Aorta (tissue), 5 donors: ENCODE measurements at regions not wholly inside any gene's neighbourhood (a gene's known extent, or its start where the extent isn't known, plus 50 kb on each side); places are given as distances from the start of the nearest gene placed in this dataset.
"Not testable (repeated sequence)": the region's sequence is repeated elsewhere in the genome, so short reads cannot be mapped to it uniquely, and the experiment has no call there.

Experiments used
- ATAC-seq: fragments of 200-7000 bp; cut with Tn5 transposase; one replicate; pipeline ENCODE4 v1.9.1; 2022; ENCODE audit warnings: moderate library complexity; ENCODE audit not compliant: low FRiP score
- DNase-seq, 2 donors: peaks; one replicate each; pipeline ENCODE4 v3.0.0-alpha.2; 2020
- H3K27ac ChIP-seq, 2 donors: one replicate each; pipeline ENCODE4 v1.5.1; 2013; ENCODE audit warnings: low read length in 2 of 2, mild to moderate bottlenecking in 2 of 2, moderate library complexity in 2 of 2, control low read depth in 1 of 2, inconsistent platforms in 1 of 2, low read depth in 1 of 2
- H3K27me3 ChIP-seq, 2 donors: one replicate each; pipeline ENCODE4 v1.6.1; 2013; ENCODE audit warnings: control low read depth in 1 of 2, low read length in 1 of 2, mild to moderate bottlenecking in 1 of 2, moderate library complexity in 1 of 2; ENCODE audit not compliant: insufficient read depth in 2 of 2, control insufficient read depth in 1 of 2
- H3K36me3 ChIP-seq, 2 donors: one replicate each; pipeline ENCODE4 v1.6.1; 2013; ENCODE audit warnings: control low read depth in 1 of 2, low read length in 1 of 2, mild to moderate bottlenecking in 1 of 2; ENCODE audit not compliant: insufficient read depth in 2 of 2, control insufficient read depth in 1 of 2
- H3K4me1 ChIP-seq, 2 donors: one replicate each; pipeline ENCODE4 v1.6.1; 2013; ENCODE audit warnings: low read length in 2 of 2, control low read depth in 1 of 2, mild to moderate bottlenecking in 1 of 2, moderate library complexity in 1 of 2; ENCODE audit not compliant: insufficient read depth in 2 of 2, control insufficient read depth in 1 of 2
- H3K4me3 ChIP-seq, 2 donors: one replicate each; pipeline ENCODE4 v1.5.1; 2013; ENCODE audit warnings: low read length in 2 of 2, control low read depth in 1 of 2, mild to moderate bottlenecking in 1 of 2
- H3K9me3 ChIP-seq: one replicate; pipeline ENCODE4 v1.6.1; 2013; ENCODE audit warnings: mild to moderate bottlenecking, low read length; ENCODE audit not compliant: control insufficient read depth
- WGBS, 2 donors: extraction: QIAGEN DNeasy Blood & Tissue Kit; methylation state at CpG; one replicate each; pipeline ENCODE4 v1.1.7; 2013; 5-methylcytosine and 5-hydroxymethylcytosine counted together
- intact Hi-C, 2 donors: fragments of 100-400 bp; cut with DNase I; formaldehyde crosslinking; loops; one replicate each; pipeline versions ENCODE4 v1.14.2 to v1.15.0; 2022
- donor health status: healthy with polysubstance abuse.
- donor health status: Bipolar disorder and iron deficiency.
- donor health status: DM: no; HTN: no; CAD: no.
- donor health status: DM: no; HTN: no; CAD: no.
- donor health status: DM: yes; HTN: yes; CAD: no.

- intact Hi-C loops: no loop called here
- DNase-seq (no peak), ATAC-seq (no peak)
- H3K36me3 ChIP-seq: no peaks in the 10 kb centered on the region
- H3K27me3 ChIP-seq: no peaks in the 10 kb centered on the region
- peaks cover 0 to 2% of the 10 kb centered on the region in 2 donors for H3K4me1 ChIP-seq
- H3K9me3 ChIP-seq: no peaks in the 10 kb centered on the region
- WGBS, 2 donors: 95 to 100% methylated on average over 3 of the region's 3 CpGs
- H3K4me3 ChIP-seq: no peak overlapping the region
- H3K27ac ChIP-seq: no peak overlapping the region
Observed at GRCh38 chr5:142242272-142242671, 82.5 kb downstream of the SPRY4 start.

- ATAC-seq: no peak
- 95 to 96% methylated on average over 4 of the region's 4 CpGs for WGBS, 2 donors
Observed at GRCh38 chr5:142239394-142240159, 85.2 kb downstream of the SPRY4 start.

DNA sequence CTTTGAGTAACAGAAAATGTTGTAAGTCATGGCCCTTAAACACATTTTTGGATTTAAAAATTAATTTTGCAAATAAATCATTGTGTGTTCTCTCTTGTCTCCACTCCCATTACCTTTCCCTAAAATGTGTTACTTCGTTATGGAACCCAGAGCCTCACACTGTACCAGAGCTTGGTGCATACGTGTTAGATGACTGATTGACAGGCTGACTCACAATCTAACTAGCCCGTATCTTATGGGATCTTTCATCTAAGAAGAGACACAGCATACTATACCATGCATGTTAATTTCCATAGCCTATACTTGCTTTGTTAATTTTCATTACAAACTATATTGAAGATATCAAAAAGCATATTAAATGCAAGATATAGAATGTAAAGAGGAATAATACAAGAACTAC is 87.1 kb downstream of the SPRY4 start:
- DNase-seq (no peak), ATAC-seq (no peak)
- H3K4me1 ChIP-seq: no peaks in the 10 kb centered on the region
- 94 to 95% methylated on average over 3 of the region's 3 CpGs for WGBS, 2 donors
- intact Hi-C loops: no loop called here
- H3K9me3 ChIP-seq: no peaks in the 10 kb centered on the region
- no peaks in the 10 kb centered on the region for H3K27me3 ChIP-seq
- no peaks in the 10 kb centered on the region for H3K36me3 ChIP-seq
- H3K4me3 ChIP-seq: no peak overlapping the region
- no peak overlapping the region for H3K27ac ChIP-seq

More at GRCh38 chr5:142239394-142240159, 85.2 kb downstream of the SPRY4 start:
- intact Hi-C loops: no loop called here
- H3K27ac ChIP-seq: no peak overlapping the region
- H3K27me3 ChIP-seq: no peaks in the 10 kb centered on the region
- H3K4me3 ChIP-seq: no peak overlapping the region
- no peak for DNase-seq
- no peaks in the 10 kb centered on the region for H3K9me3 ChIP-seq
- H3K36me3 ChIP-seq: no peaks in the 10 kb centered on the region
- H3K4me1 ChIP-seq: no peaks in the 10 kb centered on the region

DNA sequence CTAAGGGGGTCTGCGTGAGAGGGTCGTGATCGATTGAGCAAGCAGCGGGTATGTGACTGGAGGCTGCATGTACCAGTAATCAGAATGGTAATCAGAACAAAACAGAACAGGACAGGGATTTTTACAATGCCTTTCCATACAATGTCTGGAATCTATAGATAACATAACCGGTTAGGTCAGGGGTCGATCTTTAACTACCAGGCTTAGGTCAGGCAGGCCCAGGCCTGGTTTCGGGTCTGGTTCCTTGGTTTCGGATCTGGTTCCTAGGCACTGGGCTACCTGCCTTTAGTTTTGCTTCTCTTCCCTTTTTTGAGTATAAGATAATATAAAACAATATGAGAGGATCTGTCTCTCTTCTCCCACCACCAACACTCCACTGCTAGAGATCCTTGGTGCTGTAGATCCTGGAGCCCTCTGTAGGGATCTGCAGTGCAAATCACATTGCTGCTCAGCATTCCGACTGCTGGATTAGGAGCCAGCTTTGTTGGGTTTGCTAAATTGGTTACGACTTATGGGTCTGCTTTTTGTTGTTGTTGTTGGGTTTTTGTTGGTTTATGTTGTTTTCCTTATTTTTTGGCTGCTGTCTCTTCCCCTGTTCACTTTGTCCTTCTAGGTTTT is 88.0 kb downstream of the SPRY4 start:
- H3K36me3 ChIP-seq, intact Hi-C loops, H3K4me1 ChIP-seq, DNase-seq, H3K27me3 ChIP-seq, H3K27ac ChIP-seq, H3K9me3 ChIP-seq, H3K4me3 ChIP-seq, ATAC-seq: not testable (repeated sequence)
- 95 to 96% methylated on average over 9 to 10 of the region's 10 CpGs for WGBS, 2 donors

GRCh38 chr5:142235870-142236672 is 88.8 kb downstream of the SPRY4 start:
- H3K36me3 ChIP-seq: no peaks in the 10 kb centered on the region
- no peaks in the 10 kb centered on the region for H3K27me3 ChIP-seq
- DNase-seq (no peak), ATAC-seq (no peak)
- intact Hi-C loops: no loop called here
- H3K4me3 ChIP-seq: no peak overlapping the region
- H3K27ac ChIP-seq: no peak overlapping the region
- H3K4me1 ChIP-seq: no peaks in the 10 kb centered on the region
- no peaks in the 10 kb centered on the region for H3K9me3 ChIP-seq
- WGBS, 2 donors: 95 to 96% methylated on average over 24 of the region's 24 CpGs

DNA sequence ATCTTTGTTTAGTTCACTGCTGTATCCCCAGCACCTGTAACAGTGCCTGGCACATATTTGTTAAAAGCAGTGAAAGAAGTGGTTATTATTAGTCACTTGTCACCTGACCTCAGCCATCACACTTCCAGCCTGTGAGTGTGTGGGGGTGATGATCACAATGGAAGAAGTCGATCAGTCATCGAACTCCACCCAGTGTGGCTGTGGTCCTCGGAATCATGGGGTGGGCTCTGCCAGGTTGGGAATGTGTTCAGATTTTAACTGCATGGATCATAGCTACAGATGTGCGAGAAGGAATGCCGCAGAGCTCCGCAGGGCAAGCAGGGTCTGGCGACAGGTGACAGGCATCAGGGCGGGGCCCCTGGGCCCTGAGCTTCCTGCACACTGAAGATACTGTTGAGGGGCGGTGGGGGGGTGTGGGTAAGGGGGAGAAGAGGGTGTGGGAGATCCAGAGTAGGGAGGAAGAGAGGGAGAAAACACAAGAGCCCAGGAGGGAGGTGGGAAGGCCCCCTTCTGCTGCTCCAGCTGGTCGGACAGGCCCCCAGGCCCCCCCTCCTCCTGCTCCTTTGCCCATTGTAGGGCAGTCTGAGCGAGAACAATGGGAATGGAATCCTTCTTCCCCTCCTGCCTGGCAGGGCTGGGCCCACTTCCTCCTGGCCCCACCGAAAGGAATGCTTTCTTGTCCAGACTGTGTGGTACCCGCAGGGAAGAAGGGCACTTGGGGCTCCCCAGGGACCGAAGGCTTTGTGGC is 89.6 kb downstream of the SPRY4 start:
- intact Hi-C loops: no loop called here
- no peaks in the 10 kb centered on the region for H3K9me3 ChIP-seq
- H3K4me3 ChIP-seq: no peak overlapping the region
- H3K36me3 ChIP-seq: no peaks in the 10 kb centered on the region
- no peaks in the 10 kb centered on the region for H3K4me1 ChIP-seq
- no peaks in the 10 kb centered on the region for H3K27me3 ChIP-seq
- H3K27ac ChIP-seq: no peak overlapping the region
- DNase-seq (no peak), ATAC-seq (no peak)
- WGBS, 2 donors: 87 to 88% methylated on average over 14 of the region's 14 CpGs

DNA sequence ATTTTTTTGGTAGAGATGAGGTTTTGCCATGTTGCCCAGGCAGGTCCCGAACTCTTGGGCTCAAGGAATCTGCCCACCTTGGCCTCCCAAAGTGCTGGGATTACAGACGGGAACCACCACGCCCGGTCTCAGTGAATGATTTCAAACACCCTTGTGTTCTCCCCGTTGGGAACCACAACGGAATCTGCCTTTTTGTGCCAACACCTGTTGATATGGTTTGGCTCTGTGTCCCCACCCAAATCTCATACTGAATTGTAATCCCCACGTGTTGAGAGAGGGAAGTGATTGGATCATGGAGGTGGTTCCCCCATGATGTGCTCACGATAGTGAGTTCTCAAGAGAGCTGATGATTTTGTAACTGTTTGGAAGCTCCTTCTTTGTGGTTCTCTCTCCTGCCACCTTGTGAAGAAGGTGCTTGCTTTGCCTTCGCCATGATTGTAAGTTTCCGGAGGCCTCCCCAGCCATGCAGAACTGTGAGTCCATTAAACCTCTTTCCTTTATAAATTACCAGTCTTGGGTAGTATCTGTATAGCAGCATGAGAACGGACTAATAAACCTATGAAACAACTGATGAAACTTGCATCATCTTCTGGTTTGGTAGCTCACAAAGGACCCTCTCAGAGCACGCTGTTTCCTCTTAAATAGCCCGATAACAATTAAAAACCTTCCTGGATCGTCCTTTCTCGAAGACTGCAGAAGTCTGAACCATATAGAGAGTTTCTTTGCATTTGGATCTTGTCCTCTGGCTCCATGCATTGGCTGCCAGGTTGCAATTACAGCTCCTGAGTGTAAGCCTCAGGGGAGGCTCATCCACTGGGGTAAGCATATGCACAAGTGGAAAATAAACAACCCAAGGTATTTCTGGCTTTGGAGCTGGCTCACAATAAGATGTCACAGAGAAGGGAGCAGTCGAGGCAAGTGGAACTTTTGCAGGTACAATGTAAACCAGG is 91.5 kb downstream of the SPRY4 start:
- no peaks in the 10 kb centered on the region for H3K9me3 ChIP-seq
- no peak for DNase-seq
- no peaks in the 10 kb centered on the region for H3K27me3 ChIP-seq
- intact Hi-C loops: no loop called here
- no peak overlapping the region for H3K27ac ChIP-seq
- no peaks in the 10 kb centered on the region for H3K4me1 ChIP-seq
- H3K4me3 ChIP-seq: no peak overlapping the region
- no peaks in the 10 kb centered on the region for H3K36me3 ChIP-seq
- ATAC-seq: no peak
- 91 to 93% methylated on average over 16 of the region's 16 CpGs for WGBS, 2 donors

GRCh38 chr5:142230949-142231348 is 93.9 kb downstream of the SPRY4 start:
- H3K9me3 ChIP-seq, DNase-seq, H3K4me3 ChIP-seq, intact Hi-C loops, H3K27me3 ChIP-seq, H3K36me3 ChIP-seq, H3K4me1 ChIP-seq, ATAC-seq, H3K27ac ChIP-seq: not testable (repeated sequence)
- 93 to 94% methylated on average over 4 of the region's 4 CpGs for WGBS, 2 donors
